ENCODE measurements at regions not wholly inside any gene's neighbourhood (a gene's known extent, or its start where the extent isn't known, plus 50 kb on each side); places are given as distances from the start of the nearest gene placed in this dataset.

DNA sequence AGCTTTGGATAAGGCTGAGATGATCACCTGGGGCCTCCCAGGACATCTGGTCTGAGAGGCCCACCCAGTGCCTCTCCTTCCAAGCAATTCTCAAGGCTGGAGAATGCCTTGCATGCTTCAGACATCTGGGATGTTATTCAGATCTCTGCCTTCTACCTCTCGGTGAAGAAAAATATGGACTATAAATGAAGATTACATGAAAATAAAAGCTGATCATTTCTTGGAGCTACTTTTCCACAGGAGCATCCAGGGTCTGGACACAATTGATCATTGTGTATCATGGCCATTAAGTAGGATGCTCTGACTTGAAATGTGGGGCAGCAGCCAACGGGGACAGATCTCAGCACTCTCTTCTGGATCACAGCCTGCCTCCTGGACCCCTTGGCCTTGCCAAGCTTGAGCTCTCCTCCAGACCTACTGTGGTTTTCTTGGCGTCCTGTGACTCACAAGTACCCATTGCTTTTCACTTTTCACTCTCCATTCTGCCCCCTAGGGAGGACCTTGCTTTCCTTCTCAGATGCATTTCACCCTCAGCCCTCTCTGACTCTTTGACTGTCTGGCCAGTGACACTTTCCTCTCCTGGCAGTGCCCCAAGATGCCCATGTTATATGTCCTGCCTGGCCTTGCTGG is 203.1 kb downstream of the INSIG2 start:
- ATAC-seq (replicated peaks) (no peak), DNase-seq (no peak)
- Mint-ChIP-seq H3K27me3 (peaks cover 21 to 27% of the 10 kb centered on the region in 2 donors), H3K4me1 (no peaks in the 10 kb centered on the region), H3K36me3 (no peaks in the 10 kb centered on the region), H3K9me3 (peaks cover 0 to 2% of the 10 kb centered on the region in 2 donors), H3K27ac (no peak overlapping the region), H3K4me3 (no peak overlapping the region)

DNA sequence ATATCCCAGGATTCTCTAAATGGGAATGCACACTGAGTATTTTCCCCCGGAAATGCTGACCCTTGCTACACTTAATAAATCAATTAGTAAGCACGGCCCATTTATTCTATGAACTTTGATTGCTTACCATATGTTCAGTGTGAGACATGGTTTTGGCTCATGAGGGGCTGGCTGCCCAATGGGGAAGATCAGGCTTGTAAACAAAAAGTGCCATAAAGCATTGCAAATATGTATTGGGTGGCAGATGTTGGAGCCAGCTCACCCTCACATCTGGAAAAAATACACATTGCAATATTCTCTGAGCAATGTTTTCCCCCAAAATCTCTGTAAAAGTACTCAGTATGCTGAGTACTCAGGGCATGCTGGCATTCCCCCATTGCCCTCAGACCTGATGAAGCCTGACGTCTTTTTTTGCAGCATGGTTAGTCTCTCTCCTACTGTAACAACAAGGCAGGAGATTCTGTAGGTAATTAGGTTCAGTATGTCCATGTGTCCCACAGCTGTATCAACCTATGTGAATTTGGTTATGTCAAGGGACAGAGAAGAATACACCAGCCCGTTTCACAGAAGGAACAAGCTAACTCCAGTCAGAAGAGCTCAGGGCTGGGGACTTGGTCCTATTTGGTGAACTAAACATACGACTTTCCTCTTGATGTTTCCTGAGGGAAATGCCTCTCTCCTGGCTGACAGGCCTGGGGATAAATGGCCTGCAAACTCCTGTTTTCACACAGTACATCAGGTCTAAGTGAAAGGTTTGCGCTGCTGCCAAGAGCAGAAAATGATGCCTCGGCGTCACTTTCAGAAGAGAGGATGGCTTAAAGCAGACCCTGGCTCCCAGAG is 202.4 kb downstream of the INSIG2 start:
- H3K4me3 Mint-ChIP-seq = no peak overlapping the region
- no peaks in the 10 kb centered on the region for H3K4me1 Mint-ChIP-seq
- H3K9me3 Mint-ChIP-seq = no peaks in the 10 kb centered on the region
- no peaks in the 10 kb centered on the region for H3K36me3 Mint-ChIP-seq
- no peak overlapping the region for H3K27ac Mint-ChIP-seq
- no peak for DNase-seq
- ATAC-seq (replicated peaks) = no peak
- peaks cover 16 to 19% of the 10 kb centered on the region in 2 donors for H3K27me3 Mint-ChIP-seq

DNA sequence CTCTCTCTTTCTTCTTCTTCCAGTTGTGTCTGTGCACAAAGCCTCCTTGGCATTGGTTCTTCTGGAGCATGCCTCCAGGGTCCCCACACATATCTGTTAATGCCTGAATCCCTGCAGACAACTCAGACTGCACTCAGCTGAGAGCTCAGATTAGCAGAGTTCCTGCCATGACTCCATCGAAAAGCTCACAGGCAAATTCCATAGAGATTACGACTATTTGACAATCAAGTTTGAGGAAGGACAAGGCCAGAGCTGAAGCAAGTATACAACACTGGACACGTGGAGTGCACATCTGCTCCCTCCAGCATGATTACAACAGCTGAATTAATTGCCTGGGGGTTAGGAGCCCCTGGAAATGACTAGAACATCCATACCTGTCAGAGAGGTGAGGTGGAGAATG is 190.7 kb downstream of the INSIG2 start:
- Mint-ChIP-seq H3K36me3 (no peaks in the 10 kb centered on the region), H3K27ac (no peak overlapping the region), H3K4me1 (no peaks in the 10 kb centered on the region), H3K9me3 (no peaks in the 10 kb centered on the region), H3K27me3 (peaks cover 18 to 34% of the 10 kb centered on the region in 2 donors), H3K4me3 (no peak overlapping the region)
- DNase-seq = no peak
- ATAC-seq (replicated peaks) = no peak

DNA sequence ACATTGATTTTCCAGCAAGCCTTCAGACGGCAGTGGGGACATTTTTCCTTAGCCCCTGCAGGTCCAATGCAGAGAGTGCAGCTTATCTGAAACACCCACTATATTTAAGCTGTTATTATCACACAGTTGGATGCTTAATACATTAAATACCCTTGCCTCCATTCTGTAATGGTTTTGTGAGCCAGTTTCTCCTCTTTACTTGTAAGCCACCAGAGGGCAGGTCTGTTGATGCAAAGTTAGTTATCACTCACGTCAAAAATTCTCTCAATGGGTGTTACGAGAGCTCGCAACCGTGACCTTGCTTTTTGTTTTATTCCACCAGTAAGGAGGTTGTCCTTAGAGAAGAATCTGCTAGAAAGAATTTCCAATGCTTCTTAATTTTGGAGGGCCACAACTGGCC is 189.8 kb downstream of the INSIG2 start:
- Mint-ChIP-seq H3K27me3 (peaks cover 18 to 30% of the 10 kb centered on the region in 2 donors), H3K9me3 (no peaks in the 10 kb centered on the region), H3K4me3 (no peak overlapping the region), H3K27ac (no peak overlapping the region), H3K4me1 (no peaks in the 10 kb centered on the region), H3K36me3 (no peaks in the 10 kb centered on the region)
- ATAC-seq (replicated peaks) = no peak
- no peak for DNase-seq

DNA sequence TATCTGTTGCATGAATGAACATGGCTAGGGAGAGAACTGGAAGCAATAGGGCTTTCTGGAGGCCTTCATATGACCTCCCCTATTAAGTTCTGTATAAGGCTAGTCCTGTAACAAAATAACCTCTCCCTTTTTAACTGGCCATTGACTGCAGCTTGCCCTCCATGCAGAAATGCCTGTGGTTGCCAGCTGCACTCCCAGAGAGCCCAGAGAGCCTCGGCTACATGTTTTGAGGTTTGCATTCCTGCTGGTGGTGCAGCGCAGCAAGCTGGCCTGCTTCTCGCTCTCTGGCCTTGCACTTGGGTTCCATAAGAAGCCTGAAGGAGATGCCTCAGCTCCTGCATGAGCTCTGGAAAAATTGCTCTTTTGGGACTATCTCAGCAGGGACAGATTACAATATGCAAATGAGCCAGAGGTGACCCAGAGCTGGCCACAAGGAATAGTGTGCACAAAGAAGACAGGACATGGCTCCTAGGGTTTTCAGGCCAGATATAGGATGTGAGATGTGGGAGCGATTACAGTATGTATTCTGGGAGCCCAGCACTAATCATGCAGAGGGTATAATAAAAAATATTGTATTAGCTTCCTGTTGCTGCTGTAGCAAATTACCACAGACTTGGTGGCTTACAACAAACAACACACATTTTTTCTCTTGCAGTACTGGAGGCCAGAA is 186.7 kb downstream of the INSIG2 start:
- Mint-ChIP-seq H3K27ac (no peak overlapping the region), H3K4me1 (no peaks in the 10 kb centered on the region), H3K27me3 (peaks cover 23 to 25% of the 10 kb centered on the region in 2 donors), H3K4me3 (no peak overlapping the region), H3K36me3 (no peaks in the 10 kb centered on the region), H3K9me3 (no peaks in the 10 kb centered on the region)
- ATAC-seq (replicated peaks) (no peak), DNase-seq (no peak)

DNA sequence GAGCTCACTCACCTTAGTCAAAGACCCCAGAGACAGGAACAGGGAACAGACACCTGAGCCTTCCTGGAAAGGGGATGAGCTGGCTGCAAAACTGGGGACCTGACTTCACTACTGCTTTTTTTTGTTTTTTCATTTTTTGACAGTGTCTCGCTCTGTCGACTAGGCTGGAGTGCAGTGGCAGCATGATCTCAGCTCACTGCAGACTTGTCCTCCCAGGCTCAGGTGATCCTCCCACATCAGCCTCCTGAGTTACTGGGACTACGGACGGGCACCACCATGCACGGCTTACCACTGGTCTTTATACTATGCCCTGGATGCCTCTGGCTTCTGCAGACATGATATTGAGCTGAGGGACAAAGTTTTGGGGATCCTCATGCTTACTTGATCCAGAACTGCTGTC is 184.1 kb downstream of the INSIG2 start:
- H3K4me1 Mint-ChIP-seq = no peaks in the 10 kb centered on the region
- no peaks in the 10 kb centered on the region for H3K9me3 Mint-ChIP-seq
- ATAC-seq (replicated peaks) (no peak), DNase-seq (no peak)
- no peaks in the 10 kb centered on the region for H3K36me3 Mint-ChIP-seq
- no peak overlapping the region for H3K27ac Mint-ChIP-seq
- H3K27me3 Mint-ChIP-seq = peaks cover 22 to 28% of the 10 kb centered on the region in 2 donors
- H3K4me3 Mint-ChIP-seq = no peak overlapping the region

DNA sequence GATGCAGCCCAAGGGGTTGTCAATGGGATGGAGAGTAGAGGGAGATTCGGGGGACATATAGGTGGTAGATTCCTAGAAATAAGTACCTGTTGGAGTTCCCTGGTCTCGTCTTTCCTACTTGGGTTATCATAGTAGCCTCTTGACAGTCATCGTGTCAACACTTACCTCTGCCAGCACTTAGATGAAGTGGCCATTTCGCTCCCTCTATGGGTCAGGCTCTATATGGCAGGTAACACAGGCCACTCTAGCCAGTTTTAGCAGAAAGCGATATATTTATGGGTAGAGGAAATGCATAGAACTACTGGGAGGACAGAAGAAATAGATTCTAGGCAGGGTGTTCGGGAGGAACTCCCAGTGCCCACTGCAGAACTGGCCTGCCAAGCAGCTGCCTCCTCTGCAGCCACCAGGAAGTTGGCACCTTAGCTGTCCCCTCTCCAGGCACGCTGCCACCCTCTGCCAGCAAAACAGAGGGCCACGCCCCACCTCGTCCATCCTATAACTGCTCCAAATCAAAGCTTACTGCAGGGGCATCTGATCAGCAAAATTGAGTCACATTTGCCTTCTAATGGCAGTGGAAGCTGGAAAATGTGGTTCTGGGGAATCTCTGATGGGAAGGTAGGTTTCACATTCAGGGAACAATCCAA is 181.3 kb downstream of the INSIG2 start:
- Mint-ChIP-seq H3K9me3 (no peaks in the 10 kb centered on the region), H3K4me3 (no peak overlapping the region), H3K4me1 (no peaks in the 10 kb centered on the region), H3K36me3 (no peaks in the 10 kb centered on the region), H3K27ac (no peak overlapping the region), H3K27me3 (peaks cover 13 to 17% of the 10 kb centered on the region in 2 donors)
- ATAC-seq (replicated peaks) (peak in 1 of 2 donors; percentile 31), DNase-seq (no peak)

DNA sequence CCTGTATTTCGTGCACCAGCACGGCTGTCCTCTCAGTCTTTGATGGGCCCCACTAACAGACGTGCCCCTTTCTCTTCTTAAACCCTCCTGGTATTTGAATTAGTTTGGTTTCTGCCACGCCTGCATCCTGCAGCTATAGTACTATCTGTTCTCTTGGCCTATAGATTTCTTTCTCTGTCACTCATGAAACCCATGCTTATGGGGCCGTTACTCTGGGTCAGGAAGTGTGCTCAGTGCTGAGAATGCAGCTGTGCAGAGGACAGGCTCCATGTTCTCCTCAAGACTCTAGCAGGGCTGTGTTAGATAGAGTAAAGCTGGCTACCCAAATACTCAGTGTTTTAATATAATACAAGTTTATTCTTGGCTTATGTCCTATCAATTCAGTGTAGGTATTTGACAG is 180.0 kb downstream of the INSIG2 start:
- Mint-ChIP-seq H3K4me1 (no peaks in the 10 kb centered on the region), H3K27ac (no peak overlapping the region), H3K36me3 (no peaks in the 10 kb centered on the region), H3K9me3 (no peaks in the 10 kb centered on the region), H3K27me3 (peaks cover 10 to 17% of the 10 kb centered on the region in 2 donors), H3K4me3 (no peak overlapping the region)
- no peak for ATAC-seq (replicated peaks)
- DNase-seq = no peak

DNA sequence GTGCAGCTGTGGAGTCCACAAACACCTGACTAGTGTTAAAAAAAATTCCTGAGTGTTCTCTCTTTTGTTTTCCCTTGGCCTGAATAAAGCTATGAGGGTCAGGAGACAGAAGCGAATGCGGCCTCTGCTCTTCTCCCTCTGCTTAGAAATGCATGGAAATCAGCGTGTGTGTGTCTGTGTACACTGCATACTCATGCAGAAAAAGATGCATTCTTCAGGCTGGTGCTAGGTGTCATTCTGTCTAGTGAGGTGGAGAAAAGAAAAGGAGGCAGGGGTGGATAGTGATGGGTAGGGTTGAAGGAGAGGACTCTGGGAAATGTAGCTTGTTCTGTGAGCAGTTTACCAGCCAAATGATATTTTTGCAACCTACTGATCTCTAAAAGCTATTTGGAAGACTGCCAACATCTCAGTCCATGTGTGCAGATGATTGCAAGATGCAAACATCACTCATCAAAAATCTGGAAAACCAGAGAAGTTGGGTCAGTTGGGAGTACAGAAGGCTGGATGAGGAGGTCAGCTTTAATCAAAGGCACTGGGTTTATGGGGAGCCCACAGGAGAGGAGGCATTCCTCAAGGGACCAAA is 177.7 kb downstream of the INSIG2 start:
- H3K27ac Mint-ChIP-seq = no peak overlapping the region
- H3K36me3 Mint-ChIP-seq = no peaks in the 10 kb centered on the region
- peaks cover 10 to 22% of the 10 kb centered on the region in 2 donors for H3K27me3 Mint-ChIP-seq
- DNase-seq (no peak), ATAC-seq (replicated peaks) (no peak)
- H3K4me1 Mint-ChIP-seq = no peaks in the 10 kb centered on the region
- H3K9me3 Mint-ChIP-seq = no peaks in the 10 kb centered on the region
- H3K4me3 Mint-ChIP-seq = no peak overlapping the region

DNA sequence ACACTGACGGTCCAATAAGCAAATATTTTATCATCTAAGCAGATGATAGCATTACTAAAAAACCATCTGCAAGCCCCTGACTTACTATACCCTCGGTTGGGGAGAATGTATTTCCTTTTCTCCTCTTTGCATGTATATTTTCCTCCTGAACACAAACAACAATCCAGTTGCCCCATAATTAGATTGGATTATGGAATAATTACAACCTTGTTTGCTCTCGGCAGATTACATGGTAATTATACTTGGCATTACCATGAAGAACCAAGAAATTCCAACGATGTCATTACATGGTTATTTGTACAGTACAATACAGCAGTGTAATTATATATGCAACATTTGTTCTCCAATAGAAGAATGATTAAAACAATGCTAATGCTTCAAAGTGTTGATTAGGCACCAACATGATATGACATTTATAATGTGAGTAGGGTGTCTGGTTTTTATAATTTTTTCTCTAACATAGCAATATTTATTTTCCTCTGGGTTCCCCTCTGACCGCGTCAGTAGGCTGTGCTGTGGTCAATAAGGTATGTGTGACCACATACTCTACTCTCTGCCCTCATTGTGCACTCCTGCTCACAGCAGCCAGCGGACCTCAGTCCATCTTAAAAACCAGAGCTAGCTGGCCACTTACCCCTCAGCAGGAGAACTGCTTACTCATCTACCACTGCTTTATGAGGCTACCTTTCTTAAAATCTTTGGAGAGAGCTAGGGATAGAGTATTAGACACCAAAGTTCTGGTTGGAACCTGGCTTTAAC is 176.1 kb downstream of the INSIG2 start:
- no peaks in the 10 kb centered on the region for H3K9me3 Mint-ChIP-seq
- DNase-seq (no peak), ATAC-seq (replicated peaks) (no peak)
- no peaks in the 10 kb centered on the region for H3K4me1 Mint-ChIP-seq
- H3K36me3 Mint-ChIP-seq = no peaks in the 10 kb centered on the region
- no peak overlapping the region for H3K4me3 Mint-ChIP-seq
- H3K27me3 Mint-ChIP-seq = peaks cover 5 to 29% of the 10 kb centered on the region in 2 donors
- no peak overlapping the region for H3K27ac Mint-ChIP-seq

DNA sequence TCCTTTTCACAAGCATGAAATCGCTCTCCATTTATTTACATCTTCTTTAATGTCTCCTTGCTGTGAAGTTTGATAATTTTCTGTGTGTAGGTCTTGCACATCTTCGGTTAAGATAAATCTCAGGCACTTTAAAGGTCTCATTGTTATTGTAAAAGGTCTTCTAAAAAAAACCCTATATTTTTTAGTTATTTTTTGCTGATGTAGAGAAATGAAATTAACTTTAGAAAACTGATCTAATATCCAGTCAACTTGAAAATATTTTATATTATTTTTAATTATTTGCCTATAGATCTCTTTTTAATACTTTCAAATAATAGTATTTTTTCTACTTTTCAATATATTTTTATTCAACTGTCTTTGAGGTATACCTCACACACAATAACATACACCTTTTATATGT is 169.4 kb downstream of the INSIG2 start:
- Mint-ChIP-seq H3K4me3 (no peak overlapping the region), H3K4me1 (no peaks in the 10 kb centered on the region), H3K36me3 (no peaks in the 10 kb centered on the region), H3K27ac (no peak overlapping the region), H3K9me3 (no peaks in the 10 kb centered on the region), H3K27me3 (peaks cover 16 to 50% of the 10 kb centered on the region in 2 donors)
- DNase-seq (no peak), ATAC-seq (replicated peaks) (no peak)

DNA sequence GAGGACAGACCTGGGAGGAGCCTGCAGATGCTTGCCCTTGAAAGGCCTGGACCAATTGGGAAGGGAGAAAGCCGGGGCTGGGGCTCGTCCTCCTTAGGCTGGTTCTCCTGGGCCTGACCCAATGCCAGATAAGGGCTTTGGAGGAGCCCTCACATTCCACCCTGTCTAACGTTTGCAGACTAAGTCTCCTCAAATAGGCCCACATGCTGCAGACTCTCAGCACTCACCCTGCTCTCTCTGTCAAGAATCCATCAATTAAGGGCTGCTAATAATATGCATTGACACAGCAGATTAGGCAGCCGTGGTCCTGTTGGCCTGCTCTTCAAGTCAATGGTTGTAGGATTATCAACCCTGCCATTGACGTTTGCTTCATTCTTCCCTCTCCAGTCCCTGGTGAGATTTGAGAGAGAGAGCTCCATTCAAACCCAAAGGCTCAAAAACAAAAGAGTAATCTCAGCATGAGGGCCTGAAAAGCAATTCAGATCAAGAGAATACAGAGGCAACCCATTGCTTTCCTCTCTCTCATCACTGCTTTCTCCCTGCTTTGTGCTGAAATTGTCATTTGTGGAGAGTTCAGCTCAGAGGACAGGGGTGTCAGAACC is 167.6 kb downstream of the INSIG2 start:
- no peak overlapping the region for H3K4me3 Mint-ChIP-seq
- H3K27me3 Mint-ChIP-seq = peaks cover 16 to 46% of the 10 kb centered on the region in 2 donors
- DNase-seq (no peak), ATAC-seq (replicated peaks) (no peak)
- H3K4me1 Mint-ChIP-seq = no peaks in the 10 kb centered on the region
- H3K9me3 Mint-ChIP-seq = no peaks in the 10 kb centered on the region
- no peaks in the 10 kb centered on the region for H3K36me3 Mint-ChIP-seq
- no peak overlapping the region for H3K27ac Mint-ChIP-seq

DNA sequence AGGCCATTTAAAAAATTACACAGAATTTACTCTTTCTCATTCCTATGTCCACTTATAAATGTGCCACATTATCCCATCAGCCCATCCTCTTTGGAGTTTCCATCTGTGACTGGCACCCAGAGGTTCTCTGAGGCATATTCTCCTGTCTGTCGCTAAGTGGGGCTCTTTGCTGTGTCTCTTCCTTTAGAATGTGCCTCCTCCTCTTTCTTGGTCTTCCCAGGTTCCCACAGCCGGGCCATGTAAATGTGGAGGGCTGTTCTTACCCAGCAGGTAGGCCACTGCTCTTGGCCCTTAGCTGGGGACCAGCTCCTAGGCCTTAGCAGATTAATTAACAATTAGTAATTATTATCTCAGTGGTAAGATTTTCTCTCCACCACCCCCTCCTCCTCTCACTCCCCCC is 167.0 kb downstream of the INSIG2 start:
- no peak overlapping the region for H3K27ac Mint-ChIP-seq
- H3K27me3 Mint-ChIP-seq = peaks cover 16 to 46% of the 10 kb centered on the region in 2 donors
- H3K4me3 Mint-ChIP-seq = no peak overlapping the region
- no peaks in the 10 kb centered on the region for H3K36me3 Mint-ChIP-seq
- no peak for ATAC-seq (replicated peaks)
- DNase-seq = no peak
- no peaks in the 10 kb centered on the region for H3K9me3 Mint-ChIP-seq
- H3K4me1 Mint-ChIP-seq = no peaks in the 10 kb centered on the region
